ENCODE measurements at regions not wholly inside any gene's neighbourhood (a gene's known extent, or its start where the extent isn't known, plus 50 kb on each side); places are given as distances from the start of the nearest gene placed in this dataset.

DNA sequence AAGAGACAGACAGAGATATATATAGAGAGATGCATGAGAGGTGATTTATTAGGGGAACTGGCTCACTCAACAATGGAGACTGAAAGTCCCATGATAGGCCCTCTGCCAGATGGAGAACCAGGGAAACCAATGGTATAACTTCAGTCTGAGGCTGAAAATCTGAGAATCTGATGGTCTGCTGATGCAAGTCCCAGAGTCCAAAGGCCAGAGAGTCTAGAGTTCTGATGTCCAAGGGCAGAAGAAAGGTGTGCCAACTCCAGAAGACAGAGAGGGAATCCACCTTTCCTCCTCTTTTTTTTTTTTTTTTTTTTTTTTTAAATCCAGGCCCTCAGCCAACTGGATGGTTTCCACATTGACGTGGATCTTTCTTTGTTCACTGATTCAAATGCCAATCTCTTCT, 197.9 kb upstream of the MEIS2 start:
- H3K27me3 ChIP-seq, result no peaks in the 10 kb centered on the region
- no peaks in the 10 kb centered on the region for H3K4me1 ChIP-seq
- no peak for DNase-seq
- TF ChIP-seq, protein P1, sequence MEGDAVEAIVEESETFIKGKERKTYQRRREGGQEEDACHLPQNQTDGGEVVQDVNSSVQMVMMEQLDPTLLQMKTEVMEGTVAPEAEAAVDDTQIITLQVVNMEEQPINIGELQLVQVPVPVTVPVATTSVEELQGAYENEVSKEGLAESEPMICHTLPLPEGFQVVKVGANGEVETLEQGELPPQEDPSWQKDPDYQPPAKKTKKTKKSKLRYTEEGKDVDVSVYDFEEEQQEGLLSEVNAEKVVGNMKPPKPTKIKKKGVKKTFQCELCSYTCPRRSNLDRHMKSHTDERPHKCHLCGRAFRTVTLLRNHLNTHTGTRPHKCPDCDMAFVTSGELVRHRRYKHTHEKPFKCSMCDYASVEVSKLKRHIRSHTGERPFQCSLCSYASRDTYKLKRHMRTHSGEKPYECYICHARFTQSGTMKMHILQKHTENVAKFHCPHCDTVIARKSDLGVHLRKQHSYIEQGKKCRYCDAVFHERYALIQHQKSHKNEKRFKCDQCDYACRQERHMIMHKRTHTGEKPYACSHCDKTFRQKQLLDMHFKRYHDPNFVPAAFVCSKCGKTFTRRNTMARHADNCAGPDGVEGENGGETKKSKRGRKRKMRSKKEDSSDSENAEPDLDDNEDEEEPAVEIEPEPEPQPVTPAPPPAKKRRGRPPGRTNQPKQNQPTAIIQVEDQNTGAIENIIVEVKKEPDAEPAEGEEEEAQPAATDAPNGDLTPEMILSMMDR (IDR thresholded peaks at IDR 0.05), result no peak
- TF ChIP-seq POLR2A (IDR thresholded peaks at IDR 0.05), result no peak
- no peak overlapping the region for H3K4me3 ChIP-seq
- no peaks in the 10 kb centered on the region for H3K9me3 ChIP-seq
- H3K36me3 ChIP-seq, result no peaks in the 10 kb centered on the region
- H3K27ac ChIP-seq, result no peak overlapping the region

DNA sequence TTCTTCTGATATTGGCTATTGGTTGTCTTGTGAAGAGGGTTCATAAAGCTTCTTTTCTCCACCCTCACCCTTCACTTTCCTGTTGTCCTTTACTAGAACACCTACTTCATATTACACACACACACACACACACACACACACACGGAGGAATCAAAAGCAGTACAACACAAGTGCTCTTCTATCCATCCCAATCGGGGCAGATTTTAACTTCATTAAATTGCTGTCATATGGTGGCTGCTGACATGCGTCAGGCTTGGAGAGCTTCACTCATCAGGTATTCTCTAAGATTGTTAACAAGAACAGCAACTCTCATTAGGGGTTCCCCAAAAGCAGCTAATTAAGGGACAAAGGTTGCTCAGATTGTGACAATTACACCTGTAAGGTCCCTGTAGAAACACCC, 239.1 kb upstream of the MEIS2 start:
- no peaks in the 10 kb centered on the region for H3K4me1 ChIP-seq
- TF ChIP-seq POLR2A (IDR thresholded peaks at IDR 0.05), result no peak
- TF ChIP-seq, protein P1 (IDR thresholded peaks at IDR 0.05), result no peak
- no peak for DNase-seq
- H3K36me3 ChIP-seq, result no peaks in the 10 kb centered on the region
- no peak overlapping the region for H3K4me3 ChIP-seq
- H3K27me3 ChIP-seq, result no peaks in the 10 kb centered on the region
- no peak overlapping the region for H3K27ac ChIP-seq
- no peaks in the 10 kb centered on the region for H3K9me3 ChIP-seq

DNA sequence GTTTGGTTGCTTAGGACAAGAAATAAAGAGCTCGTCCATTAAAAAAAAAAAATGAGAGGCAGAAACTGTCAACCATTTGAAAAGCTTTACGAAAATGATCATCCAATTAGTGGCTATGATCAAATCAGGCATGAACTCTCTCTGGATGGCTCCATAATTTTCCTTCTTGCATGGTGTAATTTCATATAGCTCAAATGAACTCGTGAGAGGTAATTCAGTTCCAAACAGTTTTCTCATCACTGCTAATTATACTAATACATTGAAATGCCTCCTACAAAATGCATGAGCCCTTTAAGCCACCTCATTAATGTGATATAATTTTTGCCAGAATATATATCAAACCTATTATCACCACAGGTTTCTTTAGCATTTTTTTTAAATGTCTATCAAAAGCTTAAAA, 239.5 kb upstream of the MEIS2 start:
- no peaks in the 10 kb centered on the region for H3K9me3 ChIP-seq
- H3K4me3 ChIP-seq, result no peak overlapping the region
- DNase-seq, result no peak
- TF ChIP-seq, protein P1 (IDR thresholded peaks at IDR 0.05), result no peak
- no peak for TF ChIP-seq POLR2A (IDR thresholded peaks at IDR 0.05)
- no peaks in the 10 kb centered on the region for H3K4me1 ChIP-seq
- no peak overlapping the region for H3K27ac ChIP-seq
- no peaks in the 10 kb centered on the region for H3K36me3 ChIP-seq
- H3K27me3 ChIP-seq, result no peaks in the 10 kb centered on the region

DNA sequence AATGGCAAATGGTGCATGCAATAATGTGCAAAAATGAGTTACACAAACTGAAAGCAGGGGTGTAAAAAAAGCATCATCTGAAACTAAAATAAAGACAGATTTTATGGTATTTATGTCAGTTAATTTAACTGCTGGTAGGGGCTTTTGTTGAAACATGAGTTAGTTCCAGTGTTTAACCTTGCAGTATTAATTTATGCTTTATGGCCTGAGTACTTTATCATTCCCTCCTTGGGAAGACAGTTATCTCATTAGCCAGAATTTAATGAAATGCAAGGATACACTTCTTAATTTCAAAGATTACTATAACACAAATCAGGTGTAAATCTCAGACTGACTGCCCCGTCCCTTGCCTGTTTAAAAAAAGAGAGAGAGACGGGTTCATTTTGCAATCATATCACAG, 240.1 kb upstream of the MEIS2 start:
- Histone ChIP-seq H3K4me3 (no peak overlapping the region), H3K27me3 (no peaks in the 10 kb centered on the region), H3K27ac (no peak overlapping the region), H3K4me1 (no peaks in the 10 kb centered on the region), H3K36me3 (no peaks in the 10 kb centered on the region), H3K9me3 (no peaks in the 10 kb centered on the region)
- DNase-seq, result no peak
- TF ChIP-seq, protein P1 (IDR thresholded peaks at IDR 0.05), result no peak
- no peak for TF ChIP-seq POLR2A (IDR thresholded peaks at IDR 0.05)

DNA sequence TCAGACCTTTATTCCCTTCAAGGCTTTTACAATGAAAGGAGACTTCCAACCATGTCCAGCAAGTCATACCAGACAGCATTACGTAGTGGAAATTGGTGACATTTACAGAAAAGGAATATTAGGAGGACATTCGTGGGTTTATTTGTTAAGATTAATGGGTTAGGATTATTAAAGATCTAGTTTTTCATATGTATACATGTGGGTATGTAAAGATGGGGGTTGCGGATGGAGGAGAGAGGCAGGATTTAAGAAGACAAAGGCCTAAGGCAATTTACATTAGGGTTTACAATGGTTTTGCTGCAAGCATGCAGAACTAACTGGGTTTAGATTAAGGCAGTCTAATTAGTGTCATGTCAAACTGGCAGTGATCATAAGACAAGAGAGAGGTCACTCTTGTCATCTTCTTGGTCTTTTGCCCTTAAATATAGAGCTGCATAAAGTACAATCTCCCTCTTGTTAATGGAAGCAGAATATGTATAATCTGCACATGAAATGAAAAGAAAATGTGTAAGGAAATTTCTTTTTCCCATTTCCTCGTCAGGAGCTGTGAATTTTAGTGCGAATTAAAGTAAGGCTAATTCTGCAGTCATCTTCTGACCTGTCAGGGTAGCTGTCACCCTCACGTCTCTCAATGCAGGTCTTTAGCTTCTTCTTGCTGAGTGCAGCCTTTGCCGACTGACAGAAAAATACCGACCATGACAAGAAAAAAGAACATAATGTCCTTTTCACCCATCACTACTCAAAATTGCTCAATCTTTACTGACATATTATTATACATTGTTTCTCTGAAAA, 258.9 kb upstream of the MEIS2 start:
- DNase-seq, result no peak
- Histone ChIP-seq H3K27me3 (no peaks in the 10 kb centered on the region), H3K27ac (no peak overlapping the region), H3K9me3 (no peaks in the 10 kb centered on the region), H3K36me3 (no peaks in the 10 kb centered on the region), H3K4me1 (no peaks in the 10 kb centered on the region), H3K4me3 (no peak overlapping the region)
- TF ChIP-seq, protein P1 (IDR thresholded peaks at IDR 0.05), result no peak
- TF ChIP-seq POLR2A (IDR thresholded peaks at IDR 0.05), result no peak
